H1 (cell line): ENCODE measurements at regions not wholly inside any gene's neighbourhood (a gene's known extent, or its start where the extent isn't known, plus 50 kb on each side); places are given as distances from the start of the nearest gene placed in this dataset.

Experiments used
- BACH1 ChIP-seq: IDR thresholded peaks from 2 replicates; pipeline ENCODE4 v1.6.1; 2012; ENCODE audit warnings: low read length, improper control_type of control experiment
- EZH2 ChIP-seq: fragments of 200-600 bp; sonication (generic); IDR thresholded peaks from 2 replicates; pipeline ENCODE4 v1.7.1; 2012; ENCODE audit warnings: low read depth, mild to moderate bottlenecking, moderate library complexity, low read length, inconsistent platforms; ENCODE audit not compliant: severe bottlenecking
- JUND ChIP-seq: IDR thresholded peaks from 2 replicates; pipeline ENCODE4 v1.6.1; 2011; ENCODE audit warnings: mild to moderate bottlenecking, improper control_type of control experiment, low read length
- POLR2A ChIP-seq, 2 experiments: IDR thresholded peaks; 1 replicate in 1 of 2; 2 replicates in 1 of 2; pipeline ENCODE4 v1.6.1; 2011; ENCODE audit warnings: low read depth in 2 of 2, low read length in 2 of 2, mild to moderate bottlenecking in 2 of 2; ENCODE audit errors: control extremely low read depth in 1 of 2
- RFX5 ChIP-seq: IDR thresholded peaks from 2 replicates; pipeline ENCODE4 v1.6.1; 2011; ENCODE audit warnings: low read depth, low read length, improper control_type of control experiment, borderline replicate concordance
- SIN3A ChIP-seq, 2 experiments: IDR thresholded peaks in 1 of 2; conservative IDR thresholded peaks in 1 of 2; 2 replicates each; pipeline ENCODE4 v1.6.1; 2011 to 2012; ENCODE audit warnings: low read length in 2 of 2, improper control_type of control experiment in 1 of 2, low read depth in 1 of 2, mild to moderate bottlenecking in 1 of 2
- SP4 ChIP-seq: IDR thresholded peaks from 2 replicates; pipeline ENCODE4 v1.6.1; 2012; ENCODE audit warnings: low read length, inconsistent platforms
- TAF1 ChIP-seq: IDR thresholded peaks from 2 replicates; pipeline ENCODE4 v1.6.1; 2011; ENCODE audit warnings: mild to moderate bottlenecking, low read depth, low read length
- TBP ChIP-seq: IDR thresholded peaks from 2 replicates; pipeline ENCODE4 v1.6.1; 2011; ENCODE audit warnings: low read depth, low read length, improper control_type of control experiment
- TF ChIP-seq, protein P1 (sequence below), 3 experiments: IDR thresholded peaks; 1 replicate in 2 of 3; 2 replicates in 1 of 3; pipeline versions ENCODE4 v1.5.1 to v1.6.1; 2011; ENCODE audit warnings: low read length in 3 of 3, mild to moderate bottlenecking in 3 of 3, inconsistent platforms in 2 of 3, low read depth in 1 of 3, moderate library complexity in 1 of 3; ENCODE audit not compliant: insufficient read depth in 1 of 3; ENCODE audit errors: control extremely low read depth in 1 of 3

DNA sequence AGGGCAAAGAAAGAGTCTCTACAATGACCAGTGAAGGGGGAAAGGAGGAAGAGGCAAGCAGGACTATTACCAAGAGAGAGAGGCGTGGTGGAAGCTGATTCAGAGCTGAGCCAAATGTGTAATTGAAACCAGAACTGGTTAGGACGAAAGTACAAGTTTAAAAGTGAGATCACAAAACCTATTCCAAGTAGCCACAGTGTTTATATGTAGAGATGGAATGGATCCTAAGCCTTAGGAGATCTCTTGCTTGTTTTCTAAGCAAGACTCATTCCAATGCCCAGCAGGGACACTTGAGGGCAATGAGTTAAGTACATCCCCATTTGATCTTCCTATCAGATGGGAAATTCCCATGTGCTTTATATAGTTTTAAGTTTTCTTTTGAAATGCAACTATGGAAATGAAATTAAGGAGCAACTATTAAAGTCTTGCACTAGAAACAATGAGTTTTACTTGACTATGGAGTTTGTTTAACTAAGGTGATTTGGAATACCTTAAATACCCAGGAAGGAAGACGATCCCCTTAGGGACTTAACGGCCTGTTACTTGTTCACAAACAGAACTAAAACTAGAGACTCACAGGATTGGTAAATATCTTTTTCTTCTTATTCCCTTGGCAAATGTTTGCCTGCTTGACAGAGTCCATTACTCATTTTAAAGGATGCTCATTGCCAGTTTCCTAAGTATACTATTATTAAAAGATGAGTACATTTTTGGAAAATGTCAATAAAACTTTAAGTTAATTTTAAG lies 51.1 kb upstream of the SNX2 start:
- TF ChIP-seq POLR2A (IDR thresholded peaks at IDR 0.05; ENCODE audit: control extremely low read depth in 1 of 2, low read depth in 2 of 2, low read length in 2 of 2) (no peak), JUND (no peak), TAF1 (no peak), EZH2 (no peak), TBP (no peak), BACH1 (no peak), RFX5 (no peak), SIN3A (conservative IDR thresholded peaks at IDR 0.05 in 1 of 2, IDR thresholded peaks at IDR 0.05 in 1 of 2; ENCODE audit: low read depth in 1 of 2, low read length in 2 of 2) (no peak), SP4 (no peak)
- TF ChIP-seq, protein P1, sequence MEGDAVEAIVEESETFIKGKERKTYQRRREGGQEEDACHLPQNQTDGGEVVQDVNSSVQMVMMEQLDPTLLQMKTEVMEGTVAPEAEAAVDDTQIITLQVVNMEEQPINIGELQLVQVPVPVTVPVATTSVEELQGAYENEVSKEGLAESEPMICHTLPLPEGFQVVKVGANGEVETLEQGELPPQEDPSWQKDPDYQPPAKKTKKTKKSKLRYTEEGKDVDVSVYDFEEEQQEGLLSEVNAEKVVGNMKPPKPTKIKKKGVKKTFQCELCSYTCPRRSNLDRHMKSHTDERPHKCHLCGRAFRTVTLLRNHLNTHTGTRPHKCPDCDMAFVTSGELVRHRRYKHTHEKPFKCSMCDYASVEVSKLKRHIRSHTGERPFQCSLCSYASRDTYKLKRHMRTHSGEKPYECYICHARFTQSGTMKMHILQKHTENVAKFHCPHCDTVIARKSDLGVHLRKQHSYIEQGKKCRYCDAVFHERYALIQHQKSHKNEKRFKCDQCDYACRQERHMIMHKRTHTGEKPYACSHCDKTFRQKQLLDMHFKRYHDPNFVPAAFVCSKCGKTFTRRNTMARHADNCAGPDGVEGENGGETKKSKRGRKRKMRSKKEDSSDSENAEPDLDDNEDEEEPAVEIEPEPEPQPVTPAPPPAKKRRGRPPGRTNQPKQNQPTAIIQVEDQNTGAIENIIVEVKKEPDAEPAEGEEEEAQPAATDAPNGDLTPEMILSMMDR (IDR thresholded peaks at IDR 0.05; ENCODE audit: control extremely low read depth in 1 of 3, insufficient read depth in 1 of 3, low read depth in 1 of 3, low read length in 3 of 3): no peak
